Heart right ventricle (tissue), 16 donors: ENCODE measurements at regions not wholly inside any gene's neighbourhood (a gene's known extent, or its start where the extent isn't known, plus 50 kb on each side); places are given as distances from the start of the nearest gene placed in this dataset.

ENCODE experiments used
- ATAC-seq, 8 donors: fragments of 200-7000 bp; cut with Tn5 transposase; one replicate each; pipeline ENCODE4 v1.9.1; 2020; ENCODE audit warnings: mild to moderate bottlenecking in 8 of 8, moderate library complexity in 8 of 8, moderate number of reproducible peaks in 1 of 8
- DNase-seq, 2 donors: peaks; one replicate each; pipeline ENCODE4 v3.0.0-alpha.2; 2020
- H3K27ac ChIP-seq, 10 donors: fragments of 200-600 bp; sonication (generic) in 2 of 10; one replicate each; pipeline versions ENCODE4 v1.5.0 to v1.8.0; 2020 to 2022; ENCODE audit warnings: mild to moderate bottlenecking in 3 of 10
- H3K27me3 ChIP-seq, 7 donors: fragments of 200-600 bp; one replicate each; pipeline ENCODE4 v1.8.0; 2021 to 2022; ENCODE audit warnings: mild to moderate bottlenecking in 2 of 7
- H3K36me3 ChIP-seq, 9 donors: fragments of 200-600 bp; sonication (generic) in 1 of 9; one replicate each; pipeline versions ENCODE4 v1.5.0 to v1.8.0; 2020 to 2022; ENCODE audit warnings: mild to moderate bottlenecking in 2 of 9
- H3K4me1 ChIP-seq, 9 donors: fragments of 200-600 bp; sonication (generic) in 1 of 9; one replicate each; pipeline versions ENCODE4 v1.5.0 to v1.8.0; 2020 to 2022; ENCODE audit warnings: mild to moderate bottlenecking in 4 of 9
- H3K4me3 ChIP-seq, 10 donors: fragments of 200-600 bp; sonication (generic) in 2 of 10; one replicate each; pipeline versions ENCODE4 v1.5.0 to v1.8.0; 2020 to 2022; ENCODE audit warnings: mild to moderate bottlenecking in 7 of 10, moderate library complexity in 2 of 10
- H3K9me3 ChIP-seq, 11 donors: fragments of 200-600 bp in 10 of 11; sonication (generic) in 2 of 11; one replicate each; pipeline versions ENCODE4 v1.5.0 to v1.8.0; 2013 to 2022; ENCODE audit warnings: mild to moderate bottlenecking in 2 of 11, control low read depth in 1 of 11, moderate library complexity in 1 of 11
- CTCF ChIP-seq, 9 donors: fragments of 200-600 bp; sonication (generic) in 2 of 9; IDR thresholded peaks; one replicate each; pipeline versions ENCODE4 v1.5.0 to v1.8.0; 2021 to 2022; ENCODE audit warnings: antibody characterized with exemption in 9 of 9, mild to moderate bottlenecking in 5 of 9, moderate library complexity in 1 of 9
- WGBS, 2 donors: extraction: QIAGEN DNeasy Blood & Tissue Kit; methylation state at CpG; one replicate each; pipeline ENCODE4 v1.1.7; 2013; ENCODE audit warnings: inconsistent platforms in 1 of 2; 5-methylcytosine and 5-hydroxymethylcytosine counted together
- intact Hi-C, 10 donors: fragments of 100-400 bp; cut with DNase I; formaldehyde crosslinking; loops; one replicate each; pipeline versions ENCODE4 v1.11.1 to v1.14.2; 2022
- donor health status: Arrhythmogenic right ventricular cardiomyopathy.
- donor health status: ischemic (EF 13 %, LVEDD 7.1; RV severe dilation, severe dysfunction).
- donor health status: healthy with polysubstance abuse.
- donor health status: DM: no; HTN: yes; CAD: no.
- donor health status: DM: no; HTN: no; CAD: no.
- donor health status: ischemic (EF 25% LVEDD 6.9; RV normal size, moderate dysfunction).
- donor health status: ischemic (EF 25% LVEDD 5.7; RV mildly dilated, moderate dysfunction).
- donor health status: healthy.
- donor health status: DM: yes; HTN: yes; CAD: no.
- donor health status: Ischemic cardiomyopathy.
- donor health status: ischemic (EF 35%, LVEDD 5.7; RV mildly dilated, moderate dysfunction).
- donor health status: nonischemic (EF 11% LVEDD 7.7; RV severe dilation, severe dysfunction).
- donor health status: DM: yes; HTN: yes; CAD: no.
- donor health status: PGD.
- donor health status: ischemic (EF 29% LVEDD 5.4; RV normal size, mild dysfunction).
- donor health status: nonischemic (EF 23%, LVEDD 6.1; RV moderate dilation, normal function).

DNA sequence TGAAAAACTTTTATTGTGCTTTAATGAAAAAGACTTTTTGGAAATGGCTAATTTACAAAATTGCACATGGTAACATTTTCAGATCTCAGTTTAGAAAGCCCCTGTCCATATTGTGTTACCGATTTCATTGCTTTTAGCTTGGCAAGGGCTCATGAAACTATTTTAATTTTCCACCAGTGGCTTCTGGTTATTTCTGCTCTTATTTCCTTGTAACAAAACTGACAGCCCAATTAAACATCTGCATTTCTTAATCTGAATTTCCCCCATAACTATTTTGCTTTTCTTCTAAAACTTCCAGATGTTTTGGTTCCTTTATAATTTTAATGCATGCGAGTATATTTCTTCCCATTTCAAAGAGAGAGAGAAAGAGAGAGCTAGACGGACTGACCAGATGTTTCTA lies 264.8 kb downstream of the PTPRC start:
- H3K4me3 ChIP-seq: no peak overlapping the region

GRCh38 chr1:198904321-198904720 lies 265.5 kb downstream of the PTPRC start:
- peak in 2 of 8 donors; percentile 4 to 46 for ATAC-seq

More for the DNA sequence above, 264.8 kb downstream of the PTPRC start:
- Histone ChIP-seq H3K27me3 (no peaks in the 10 kb centered on the region), H3K36me3 (peaks cover 0 to 19% (median 0%) of the 10 kb centered on the region in 9 donors), H3K4me1 (peaks cover 0 to 51% (median 31%) of the 10 kb centered on the region in 9 donors), H3K9me3 (no peaks in the 10 kb centered on the region), H3K27ac (peak overlapping the region in 6 of 10 donors; percentile 2 to 57 (median 42))
- TF ChIP-seq CTCF (IDR thresholded peaks at IDR 0.05): no peak
- no peak for DNase-seq
- intact Hi-C loops: loop anchor here in 2 of 10 donors (5.0 kb wide), 2 partner anchors 34 to 36 kb away; no protein-coding TSS in a partner anchor
- 57 to 65% methylated on average over 3 of the region's 3 CpGs for WGBS, 2 donors
- ATAC-seq: no peak

DNA sequence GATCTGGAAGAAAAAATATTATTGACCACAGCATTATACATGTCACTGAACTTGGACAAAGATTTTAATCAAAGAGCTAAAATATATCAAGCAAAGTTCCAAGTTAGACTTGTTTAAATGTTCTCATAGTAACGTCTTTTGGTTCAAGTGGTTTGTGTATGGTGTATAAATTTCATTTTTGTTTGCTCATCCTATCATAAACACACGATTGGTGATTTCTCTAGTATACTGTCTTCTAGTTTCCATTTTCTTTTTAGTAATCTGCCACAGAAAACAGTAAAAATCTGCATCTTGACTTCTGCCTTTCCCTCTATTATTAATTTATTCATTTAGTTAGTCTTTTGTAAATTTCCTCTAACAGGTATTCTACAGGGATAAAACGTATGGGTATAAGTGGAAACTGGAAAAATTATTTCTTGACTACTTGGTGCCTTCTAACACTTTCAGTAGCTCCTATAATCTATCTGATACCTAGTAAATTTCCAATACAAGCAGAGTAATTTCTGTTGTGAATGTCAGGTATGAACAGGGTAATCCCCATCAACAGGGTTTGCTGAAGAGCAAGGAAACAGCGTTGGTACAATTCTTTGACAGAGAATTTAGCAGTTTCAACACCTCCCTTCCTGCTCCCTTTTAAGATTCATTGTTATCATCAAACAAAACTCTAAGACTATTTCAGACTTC lies 268.0 kb downstream of the PTPRC start:
- Histone ChIP-seq H3K4me1 (peaks cover 0 to 54% (median 21%) of the 10 kb centered on the region in 9 donors), H3K4me3 (no peak overlapping the region), H3K36me3 (no peaks in the 10 kb centered on the region), H3K27ac (peak overlapping the region in 7 of 10 donors; percentile 4 to 45 (median 19)), H3K9me3 (no peaks in the 10 kb centered on the region), H3K27me3 (no peaks in the 10 kb centered on the region)
- ATAC-seq (peak in 1 of 8 donors; percentile 42), DNase-seq (no peak)
- TF ChIP-seq CTCF (IDR thresholded peaks at IDR 0.05): no peak
- intact Hi-C loops: no loop called here
- WGBS, 2 donors: 78 to 80% methylated on average over 4 of the region's 4 CpGs

More at GRCh38 chr1:198904321-198904720, 265.5 kb downstream of the PTPRC start:
- H3K9me3 ChIP-seq: no peaks in the 10 kb centered on the region
- 49 to 67% methylated on average over 2 of the region's 2 CpGs for WGBS, 2 donors
- peaks cover 0 to 12% (median 0%) of the 10 kb centered on the region in 9 donors for H3K36me3 ChIP-seq
- intact Hi-C loops: loop anchor here in 2 of 10 donors (5.0 kb wide), 2 partner anchors 33 to 37 kb away; no protein-coding TSS in a partner anchor
- peak overlapping the region in 6 of 10 donors; percentile 11 to 57 (median 42) for H3K27ac ChIP-seq
- no peaks in the 10 kb centered on the region for H3K27me3 ChIP-seq
- no peak for DNase-seq
- peaks cover 0 to 52% (median 31%) of the 10 kb centered on the region in 9 donors for H3K4me1 ChIP-seq
- H3K4me3 ChIP-seq: no peak overlapping the region
- no peak for TF ChIP-seq CTCF (IDR thresholded peaks at IDR 0.05)

GRCh38 chr1:198907423-198907746 lies 268.5 kb downstream of the PTPRC start:
- Histone ChIP-seq H3K27me3 (no peaks in the 10 kb centered on the region), H3K4me3 (no peak overlapping the region), H3K4me1 (peaks cover 0 to 51% (median 16%) of the 10 kb centered on the region in 9 donors), H3K36me3 (no peaks in the 10 kb centered on the region), H3K27ac (peak overlapping the region in 5 of 10 donors; percentile 10 to 29 (median 27)), H3K9me3 (no peaks in the 10 kb centered on the region)
- DNase-seq (no peak), ATAC-seq (peak in 5 of 8 donors; percentile 42 to 78 (median 66))
- 61 to 69% methylated on average over 3 of the region's 3 CpGs for WGBS, 2 donors
- TF ChIP-seq CTCF (IDR thresholded peaks at IDR 0.05): peak in 2 of 9 donors; percentile 16 to 29
- intact Hi-C loops: no loop called here
